Calu3 (cell line): ENCODE measurements at regions not wholly inside any gene's neighbourhood (a gene's known extent, or its start where the extent isn't known, plus 50 kb on each side); places are given as distances from the start of the nearest gene placed in this dataset.

ENCODE experiments used
- BruUV-seq: library from RNA; stranded (reverse); fragments of 400-500 nt; replicated peaks from 2 replicates; lab custom pipeline; 2021; lab: Mats Ljungman, UMichigan
- CTCF ChIA-PET: fragments of 300-600 bp; sonication (Branson Sonifier 250); formaldehyde crosslinking; loops from one replicate; lab custom pipeline; 2022; ENCODE audit warnings: antibody characterized with exemption; lab: Charles Lee
- DNase-seq: peaks from one replicate; pipeline ENCODE4 v3.0.0; 2022
- H3K27ac Mint-ChIP-seq: one replicate; pipeline ENCODE4 v1.8.0; 2022; ENCODE audit warnings: mixed read lengths; ENCODE audit not compliant: unreplicated experiment
- H3K27me3 Mint-ChIP-seq: one replicate; pipeline ENCODE4 v1.8.0; 2022; ENCODE audit warnings: mixed read lengths; ENCODE audit not compliant: unreplicated experiment
- H3K36me3 Mint-ChIP-seq: one replicate; pipeline ENCODE4 v1.8.0; 2022; ENCODE audit warnings: mild to moderate bottlenecking, moderate library complexity, mixed read lengths; ENCODE audit not compliant: insufficient read depth, unreplicated experiment
- H3K4me1 Mint-ChIP-seq: one replicate; pipeline ENCODE4 v1.8.0; 2022; ENCODE audit warnings: mild to moderate bottlenecking, low read depth, mixed read lengths; ENCODE audit not compliant: unreplicated experiment
- H3K4me3 Mint-ChIP-seq: one replicate; pipeline ENCODE4 v1.8.0; 2022; ENCODE audit warnings: mild to moderate bottlenecking, low read depth, moderate library complexity, mixed read lengths; ENCODE audit not compliant: unreplicated experiment
- H3K9me3 Mint-ChIP-seq: one replicate; pipeline ENCODE4 v1.8.0; 2022; ENCODE audit warnings: low read depth, mixed read lengths; ENCODE audit not compliant: unreplicated experiment
- intact Hi-C: fragments of 100-400 bp; cut with micrococcal nuclease; formaldehyde crosslinking; loops from one replicate; pipeline ENCODE4 v1.10.0; 2022; ENCODE audit not compliant: unreplicated experiment
- TF ChIP-seq, protein P1 (sequence below): fragments of 200-600 bp; IDR thresholded peaks from one replicate; pipeline ENCODE4 v1.8.0; 2022; ENCODE audit warnings: antibody characterized with exemption; ENCODE audit not compliant: unreplicated experiment

DNA sequence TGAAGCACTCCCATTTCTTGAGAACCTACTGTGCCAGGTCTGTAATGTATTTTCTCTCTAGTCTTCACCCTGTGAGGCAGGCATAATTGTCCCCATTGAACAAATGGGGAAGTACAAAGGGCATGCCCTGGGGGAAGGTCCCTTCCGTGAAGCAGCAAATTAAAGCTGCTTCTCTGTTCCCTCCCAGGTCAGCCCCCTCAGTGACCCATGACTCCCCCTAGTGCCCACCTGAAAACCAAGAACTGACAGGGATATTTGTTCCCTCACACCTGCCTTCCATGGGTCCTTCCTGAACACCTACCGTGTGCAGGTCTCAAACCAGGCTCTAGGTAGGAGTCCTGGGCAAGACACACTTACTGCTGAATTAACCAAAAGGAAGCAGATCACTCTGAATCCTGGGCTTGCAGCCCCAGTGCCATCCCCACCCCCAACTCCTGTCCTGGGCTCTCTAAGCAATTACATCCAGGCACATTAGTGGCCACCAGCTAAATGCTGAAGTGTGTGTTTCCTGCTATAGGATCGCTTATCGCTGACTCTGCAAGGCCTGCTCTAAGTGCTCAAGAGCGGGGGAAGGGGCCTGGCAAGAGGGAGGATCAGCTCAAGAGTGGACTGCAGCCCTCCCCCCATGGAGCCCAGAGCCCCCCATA, 254.8 kb downstream of the CDK5RAP2 start:
- no peaks in the 10 kb centered on the region for H3K9me3 Mint-ChIP-seq

DNA sequence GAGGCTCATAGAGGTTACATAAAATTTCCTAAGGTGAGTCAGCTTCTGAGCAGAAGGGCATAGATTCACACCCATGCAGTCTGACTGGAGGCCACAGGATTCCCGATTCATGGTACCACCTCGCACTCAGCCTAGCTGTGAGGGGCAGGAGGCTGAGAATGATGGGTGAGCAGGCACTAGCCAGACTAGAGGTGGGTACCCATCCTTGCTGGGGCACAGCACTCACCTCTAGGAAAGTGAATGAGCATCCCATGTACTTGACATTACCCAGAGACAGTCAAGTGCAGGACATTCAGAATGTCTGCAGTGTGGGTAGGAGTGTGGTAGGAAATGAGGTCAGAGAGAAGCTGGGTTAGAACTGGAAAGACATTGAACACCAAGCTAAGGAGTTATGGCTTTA, 255.5 kb downstream of the CDK5RAP2 start:
- Mint-ChIP-seq H3K27ac (no peak overlapping the region), H3K36me3 (no peaks in the 10 kb centered on the region), H3K9me3 (no peaks in the 10 kb centered on the region), H3K4me3 (no peak overlapping the region), H3K4me1 (no peaks in the 10 kb centered on the region), H3K27me3 (peaks cover 78% of the 10 kb centered on the region)
- TF ChIP-seq, protein P1, sequence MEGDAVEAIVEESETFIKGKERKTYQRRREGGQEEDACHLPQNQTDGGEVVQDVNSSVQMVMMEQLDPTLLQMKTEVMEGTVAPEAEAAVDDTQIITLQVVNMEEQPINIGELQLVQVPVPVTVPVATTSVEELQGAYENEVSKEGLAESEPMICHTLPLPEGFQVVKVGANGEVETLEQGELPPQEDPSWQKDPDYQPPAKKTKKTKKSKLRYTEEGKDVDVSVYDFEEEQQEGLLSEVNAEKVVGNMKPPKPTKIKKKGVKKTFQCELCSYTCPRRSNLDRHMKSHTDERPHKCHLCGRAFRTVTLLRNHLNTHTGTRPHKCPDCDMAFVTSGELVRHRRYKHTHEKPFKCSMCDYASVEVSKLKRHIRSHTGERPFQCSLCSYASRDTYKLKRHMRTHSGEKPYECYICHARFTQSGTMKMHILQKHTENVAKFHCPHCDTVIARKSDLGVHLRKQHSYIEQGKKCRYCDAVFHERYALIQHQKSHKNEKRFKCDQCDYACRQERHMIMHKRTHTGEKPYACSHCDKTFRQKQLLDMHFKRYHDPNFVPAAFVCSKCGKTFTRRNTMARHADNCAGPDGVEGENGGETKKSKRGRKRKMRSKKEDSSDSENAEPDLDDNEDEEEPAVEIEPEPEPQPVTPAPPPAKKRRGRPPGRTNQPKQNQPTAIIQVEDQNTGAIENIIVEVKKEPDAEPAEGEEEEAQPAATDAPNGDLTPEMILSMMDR, result no peak
- intact Hi-C loops, result no loop called here
- CTCF ChIA-PET, result no interaction called here
- no TSS peak for BruUV-seq
- DNase-seq, result no peak

More for the DNA sequence above, 254.8 kb downstream of the CDK5RAP2 start:
- DNase-seq, result no peak
- intact Hi-C loops, result no loop called here
- TF ChIP-seq, protein P1, result no peak
- Mint-ChIP-seq H3K27ac (no peak overlapping the region), H3K4me1 (no peaks in the 10 kb centered on the region), H3K4me3 (no peak overlapping the region), H3K36me3 (no peaks in the 10 kb centered on the region), H3K27me3 (peaks cover 78% of the 10 kb centered on the region)
- CTCF ChIA-PET, result no interaction called here
- no TSS peak for BruUV-seq

DNA sequence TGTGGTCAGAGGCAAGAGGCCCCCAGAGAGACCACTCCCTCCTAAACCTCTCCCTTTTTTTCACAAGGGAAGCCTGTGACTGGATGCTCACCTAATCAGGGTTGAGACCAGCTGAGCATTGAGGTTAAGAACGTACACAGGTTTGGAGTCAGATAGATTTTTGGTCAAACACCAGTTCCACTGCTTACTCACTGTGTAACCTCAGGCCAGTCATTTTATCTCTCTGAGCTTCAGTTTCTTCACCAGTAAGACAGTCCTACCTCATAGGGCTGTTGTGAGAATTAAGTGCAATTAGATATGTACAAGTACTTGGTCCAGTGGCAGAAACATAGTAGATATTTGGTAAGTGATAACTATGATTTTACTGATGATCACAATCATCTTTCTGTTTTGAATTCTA, 256.8 kb downstream of the CDK5RAP2 start:
- H3K27me3 Mint-ChIP-seq, result peaks cover 87% of the 10 kb centered on the region
- H3K4me1 Mint-ChIP-seq, result no peaks in the 10 kb centered on the region
- H3K27ac Mint-ChIP-seq, result no peak overlapping the region
- no peak overlapping the region for H3K4me3 Mint-ChIP-seq
- H3K36me3 Mint-ChIP-seq, result no peaks in the 10 kb centered on the region
- BruUV-seq, result no TSS peak
- intact Hi-C loops, result no loop called here
- CTCF ChIA-PET, result interaction anchor here (0.6 to 1.5 kb wide), 2 partner anchors 29 to 500 kb away, joined by 3 read pairs; no protein-coding TSS in a partner anchor
- TF ChIP-seq, protein P1, result no peak
- DNase-seq, result no peak
- no peaks in the 10 kb centered on the region for H3K9me3 Mint-ChIP-seq

DNA sequence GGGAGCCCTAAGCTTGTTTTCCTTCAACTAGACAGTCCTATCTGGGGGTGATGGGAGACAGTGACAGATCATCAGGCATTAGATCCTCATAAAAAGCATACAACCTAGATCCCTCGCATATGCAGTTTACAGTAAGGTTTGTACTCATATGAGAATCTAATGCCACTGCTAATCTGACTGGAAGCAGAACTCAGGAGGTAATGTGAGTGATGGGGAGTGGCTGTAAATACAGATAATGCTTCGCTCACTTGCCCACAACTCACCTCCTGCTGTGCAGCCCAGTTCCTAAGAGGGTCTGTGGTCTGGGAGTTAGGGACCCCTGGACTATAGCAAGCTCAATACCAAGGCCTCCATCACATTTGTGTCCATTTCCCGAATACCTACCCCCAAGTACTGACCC, 260.5 kb downstream of the CDK5RAP2 start:
- intact Hi-C loops, result no loop called here
- no peak overlapping the region for H3K27ac Mint-ChIP-seq
- H3K27me3 Mint-ChIP-seq, result peaks cover 51% of the 10 kb centered on the region
- CTCF ChIA-PET, result no interaction called here
- no peaks in the 10 kb centered on the region for H3K36me3 Mint-ChIP-seq
- no peaks in the 10 kb centered on the region for H3K9me3 Mint-ChIP-seq
- H3K4me3 Mint-ChIP-seq, result no peak overlapping the region
- no peak for DNase-seq
- no peaks in the 10 kb centered on the region for H3K4me1 Mint-ChIP-seq
- TF ChIP-seq, protein P1, result no peak
- no TSS peak for BruUV-seq
